Inflammatory macrophage (primary cell): ENCODE measurements at regions not wholly inside any gene's neighbourhood (a gene's known extent, or its start where the extent isn't known, plus 50 kb on each side); places are given as distances from the start of the nearest gene placed in this dataset.

Experiments
- DNase-seq, 2 donors: peaks; one replicate each; pipeline ENCODE4 v3.0.0-alpha.2; 2020 to 2022

DNA sequence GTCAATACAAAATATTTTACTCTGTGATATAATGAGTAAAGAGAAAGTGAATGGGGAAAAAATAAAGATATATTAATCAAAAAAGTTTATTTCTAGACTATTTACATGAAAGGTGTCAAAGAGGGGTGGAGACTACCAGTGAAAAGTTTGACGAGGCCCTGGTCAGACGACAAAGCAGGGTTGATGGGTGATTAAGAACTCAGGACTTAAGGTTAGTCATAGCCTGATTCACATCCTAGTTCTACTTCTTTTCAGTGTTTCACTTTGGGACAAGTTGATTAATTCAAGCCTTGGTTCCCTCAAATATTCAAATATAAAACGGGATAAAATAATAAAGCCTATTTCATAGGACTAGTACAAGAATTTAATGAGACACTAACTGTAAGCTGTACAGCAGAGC, 178.2 kb upstream of the HS3ST5 start:
- DNase-seq, result no peak

DNA sequence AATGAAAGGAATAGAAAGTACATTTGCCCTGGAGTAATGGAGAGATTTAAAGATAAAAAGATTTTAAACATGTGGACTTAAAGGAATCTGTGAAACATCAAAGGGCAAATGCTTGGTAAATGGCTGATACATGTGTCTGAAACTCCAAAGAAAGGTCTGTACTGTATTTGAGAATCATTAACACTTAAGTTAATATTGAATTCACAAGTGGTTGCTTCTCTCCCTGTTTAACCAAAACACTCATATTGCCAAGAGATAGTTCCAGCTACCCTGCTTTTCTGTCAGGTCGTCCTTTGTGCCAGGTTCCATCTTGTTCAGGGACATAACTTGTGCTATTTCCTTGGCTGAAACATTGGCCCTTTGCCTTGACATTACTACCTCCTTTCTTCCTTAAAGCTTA, 171.3 kb upstream of the HS3ST5 start:
- DNase-seq, result no peak

DNA sequence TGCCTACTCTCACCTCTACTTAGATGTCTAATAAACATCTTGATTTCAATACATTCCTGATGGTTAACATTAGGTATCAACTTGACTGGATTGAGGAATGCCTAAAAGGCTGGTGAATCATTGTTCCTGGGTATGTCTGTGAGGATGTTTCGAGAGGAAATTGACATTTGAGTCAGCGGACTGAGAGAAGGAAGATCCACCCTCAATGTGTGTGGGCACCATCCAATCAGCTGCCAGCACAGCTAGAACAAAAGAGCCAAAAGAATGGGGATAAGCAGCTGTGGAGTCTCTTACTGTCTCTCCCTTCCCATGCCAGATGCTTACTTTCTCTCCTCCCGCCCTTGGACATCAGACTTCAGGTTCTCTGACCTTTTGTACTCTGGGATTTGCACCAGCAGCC, 128.6 kb upstream of the HS3ST5 start:
- no peak for DNase-seq

DNA sequence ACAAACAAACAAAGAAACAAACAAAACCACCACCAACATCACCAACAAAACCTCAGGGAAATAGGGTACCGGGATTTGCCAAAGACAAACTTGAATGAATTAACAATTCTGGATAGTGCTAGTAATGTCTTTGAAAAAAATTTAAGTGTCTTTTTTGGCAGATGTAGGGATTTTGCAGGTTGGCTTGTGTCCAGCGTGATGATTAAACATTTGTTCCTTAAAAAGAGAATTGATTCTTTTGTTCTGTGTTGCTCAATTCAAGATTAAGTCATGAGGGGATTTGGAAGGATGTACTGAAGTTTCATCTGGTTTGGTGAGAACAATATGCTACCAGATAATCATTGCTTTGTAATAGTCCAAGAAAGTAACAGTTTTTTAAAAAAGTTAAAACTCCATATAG, 125.1 kb upstream of the HS3ST5 start:
- DNase-seq, result no peak

DNA sequence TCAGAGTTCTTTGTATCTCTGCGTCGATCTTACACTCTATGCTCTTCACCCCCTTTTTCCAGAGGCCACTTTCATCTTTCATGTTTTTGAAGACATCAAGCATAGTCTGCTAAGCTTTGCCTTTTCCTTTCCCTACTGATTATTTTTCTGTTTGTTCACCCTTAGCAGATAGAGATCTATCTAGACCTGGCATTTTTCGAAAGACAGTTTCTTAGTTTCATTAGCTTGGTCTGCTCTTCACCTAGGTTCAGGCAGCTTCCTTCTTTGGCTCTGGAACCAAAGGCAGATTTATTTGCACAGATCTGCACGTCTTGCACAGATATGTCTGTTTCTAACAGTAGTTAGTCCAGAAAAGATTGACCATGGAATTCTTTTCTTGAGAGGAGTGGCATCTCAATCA, 122.7 kb upstream of the HS3ST5 start:
- no peak for DNase-seq

DNA sequence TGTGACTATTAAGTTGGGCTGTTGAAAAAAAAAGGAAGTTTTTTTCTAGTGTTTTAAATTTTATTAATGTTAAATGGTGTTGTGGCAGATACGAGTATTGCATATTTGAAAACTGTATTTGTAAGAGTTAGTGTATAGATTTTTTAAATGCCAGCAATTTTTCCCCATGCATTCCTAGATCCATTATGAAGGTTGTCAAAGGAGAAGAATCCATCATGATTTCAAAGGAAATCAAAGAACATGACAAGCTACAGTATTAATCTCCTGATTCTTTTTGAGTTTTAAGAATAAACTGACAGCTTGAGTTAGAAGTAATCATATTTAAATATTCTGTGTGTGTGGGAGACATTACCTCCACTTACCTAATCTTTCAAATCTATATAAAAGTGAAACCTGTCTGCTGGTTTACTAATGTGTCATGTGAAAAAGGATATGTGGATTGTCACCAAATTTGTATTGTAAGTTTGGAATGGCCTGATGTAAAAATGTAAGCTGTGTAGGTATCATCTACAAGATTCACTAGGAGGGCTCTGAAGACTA, 111.0 kb upstream of the HS3ST5 start:
- no peak for DNase-seq

DNA sequence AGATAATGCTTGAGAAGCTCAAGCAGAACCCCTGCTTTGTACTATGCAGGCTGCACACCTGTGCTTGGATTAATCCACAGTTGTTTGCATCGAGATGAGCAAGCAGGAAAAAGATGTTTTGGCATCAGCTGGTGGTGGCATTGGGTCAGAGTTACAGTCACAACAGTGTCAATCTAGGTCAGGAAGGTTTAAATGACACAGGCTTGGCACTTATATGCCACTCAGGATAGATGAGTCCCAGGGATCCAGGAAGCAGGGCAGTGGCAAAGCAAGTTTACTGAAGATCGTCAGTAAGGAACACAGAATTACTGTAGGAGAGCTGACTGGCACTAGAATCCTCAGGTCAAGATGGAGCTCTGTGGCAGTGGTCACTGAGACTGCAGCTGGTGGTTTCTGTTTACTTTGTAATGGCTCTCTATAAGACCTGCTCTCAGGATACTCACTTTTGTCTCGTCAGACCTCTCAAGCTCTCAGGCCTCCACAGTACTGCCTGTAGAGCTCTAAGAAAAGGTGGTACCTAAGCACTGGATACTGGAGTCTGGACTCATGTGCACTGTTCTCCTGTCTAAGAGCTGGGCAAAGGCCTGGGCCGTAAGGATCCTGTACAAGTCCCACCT, 110.1 kb upstream of the HS3ST5 start:
- no peak for DNase-seq

DNA sequence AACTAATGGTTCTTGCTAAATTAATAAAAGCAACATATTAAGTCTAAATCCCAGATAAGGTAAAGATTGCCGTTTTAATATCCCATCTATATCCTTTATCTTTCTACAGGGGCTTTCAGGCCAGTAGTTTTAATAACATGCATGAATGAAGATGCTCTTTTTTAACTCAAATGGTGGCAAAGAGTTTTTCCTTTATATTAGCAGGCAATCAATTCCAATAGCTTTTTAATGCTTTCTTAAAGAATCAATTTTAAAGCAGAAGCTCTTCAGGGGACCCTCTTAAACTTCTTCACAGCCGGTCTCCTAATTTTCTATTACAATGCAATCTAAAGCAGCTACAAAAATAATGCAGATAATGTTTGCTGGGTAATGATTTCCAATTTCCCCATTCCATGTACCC, 107.8 kb upstream of the HS3ST5 start:
- no peak for DNase-seq

DNA sequence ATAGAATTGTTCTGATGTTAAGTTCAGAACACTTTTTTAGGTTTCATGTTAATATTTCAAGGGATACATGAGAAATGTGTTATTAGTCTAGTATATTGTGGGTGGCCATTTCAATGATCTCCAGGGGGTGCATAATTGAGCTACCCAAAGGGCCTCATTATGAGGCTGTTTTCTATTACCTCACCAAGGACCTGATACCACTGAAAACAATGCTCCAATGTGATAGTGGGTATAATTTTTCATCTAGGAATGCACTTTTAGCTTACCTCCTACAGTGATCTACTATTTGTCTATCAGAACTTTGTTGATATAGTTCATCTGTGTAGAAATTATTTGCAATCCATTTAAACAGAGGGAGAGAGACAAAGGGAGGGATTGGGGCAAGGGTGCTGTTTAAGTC, 106.8 kb upstream of the HS3ST5 start:
- DNase-seq, result no peak

DNA sequence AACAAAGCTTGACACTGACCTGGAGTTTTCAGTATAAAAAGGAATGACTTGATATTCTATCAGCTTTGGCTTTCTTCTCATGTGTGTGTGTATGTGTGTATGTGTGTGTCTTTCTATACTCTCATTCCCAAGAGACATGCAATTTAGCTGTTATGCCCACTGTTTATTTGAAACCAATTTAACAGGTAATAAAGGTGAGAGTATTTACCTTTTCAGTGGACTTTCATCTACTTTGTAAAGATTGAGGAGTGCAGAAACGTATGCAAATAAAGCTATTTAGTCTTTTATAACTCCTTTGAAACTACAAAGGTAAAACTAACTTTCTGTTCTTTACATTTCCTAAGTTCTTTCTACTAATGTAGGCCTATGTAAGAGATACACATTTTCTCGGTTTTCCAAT, 103.5 kb upstream of the HS3ST5 start:
- DNase-seq, result no peak

DNA sequence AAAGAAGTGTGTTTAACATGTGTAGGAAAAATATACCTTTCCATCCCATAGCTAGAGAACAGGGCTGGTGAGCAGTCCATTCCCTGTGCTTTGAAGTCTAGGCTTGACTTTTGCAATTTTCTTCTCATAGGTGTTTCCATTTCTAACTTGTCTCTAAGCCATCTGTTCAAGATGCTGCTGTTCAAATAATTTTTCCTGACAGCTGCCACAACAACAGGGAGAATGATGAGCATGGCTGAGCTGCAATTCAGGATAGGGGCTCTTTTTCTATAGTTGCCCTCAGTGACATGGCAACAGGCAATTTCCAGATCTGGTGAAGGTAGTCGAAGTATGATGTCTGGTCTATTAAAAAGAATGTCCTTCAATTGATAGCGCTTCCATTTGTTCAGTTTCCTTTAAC, 103.0 kb upstream of the HS3ST5 start:
- no peak for DNase-seq

DNA sequence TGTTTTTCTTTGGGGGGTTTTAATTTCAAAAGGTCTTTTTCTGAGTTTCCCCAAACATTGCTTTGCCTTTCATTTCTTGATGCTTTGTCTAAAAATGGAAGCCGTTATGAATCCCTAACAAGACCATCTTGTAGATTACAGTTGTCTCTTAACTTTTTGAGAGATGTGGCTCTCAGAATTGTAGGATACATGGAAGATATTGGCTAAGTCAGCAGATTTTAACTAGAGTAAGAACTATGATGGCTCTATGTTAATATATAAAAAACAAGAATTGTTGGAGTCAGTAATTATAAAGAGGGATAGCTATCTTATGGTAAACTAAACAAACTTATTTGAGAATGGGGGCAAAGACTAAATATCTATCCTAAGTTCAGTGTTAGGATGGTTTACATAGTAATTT, 96.6 kb upstream of the HS3ST5 start:
- DNase-seq, result no peak

DNA sequence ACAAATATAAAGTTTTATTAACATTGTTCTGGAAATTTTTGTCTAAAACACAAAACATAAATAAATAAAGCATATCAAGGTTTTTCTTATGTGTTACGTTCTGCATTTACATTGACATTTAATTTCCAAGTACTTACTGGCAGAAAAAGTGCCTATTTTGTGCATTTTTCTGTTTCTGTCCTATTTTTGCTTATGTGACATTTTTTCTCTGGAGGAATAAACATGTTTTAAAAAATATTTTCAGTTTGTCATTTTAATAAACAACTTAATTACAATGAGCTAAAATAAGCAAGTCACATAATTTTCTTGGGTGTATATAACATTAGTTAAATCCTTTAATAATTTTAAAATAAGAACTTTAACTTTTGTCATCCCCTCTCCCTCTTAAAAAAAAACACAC, 94.4 kb upstream of the HS3ST5 start:
- no peak for DNase-seq

DNA sequence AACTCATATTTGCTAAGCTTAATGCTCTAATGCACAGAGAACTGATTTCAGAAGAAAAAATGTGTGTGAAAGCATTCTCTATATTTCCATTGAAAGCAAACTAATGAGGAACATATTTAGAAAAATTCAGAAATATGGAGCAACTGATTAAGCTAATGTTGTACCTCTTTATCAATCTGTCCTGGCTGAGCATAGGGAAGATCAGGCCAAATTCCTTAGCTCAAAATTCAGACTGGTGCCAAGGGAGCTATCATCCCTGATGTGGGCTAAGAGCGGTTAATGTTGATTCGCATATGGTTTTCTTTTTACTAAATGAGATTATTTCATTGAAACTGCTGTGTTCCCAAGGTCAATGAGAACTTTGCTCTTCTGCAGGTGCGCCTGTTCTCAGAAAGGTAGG, 93.9 kb upstream of the HS3ST5 start:
- DNase-seq, result no peak

DNA sequence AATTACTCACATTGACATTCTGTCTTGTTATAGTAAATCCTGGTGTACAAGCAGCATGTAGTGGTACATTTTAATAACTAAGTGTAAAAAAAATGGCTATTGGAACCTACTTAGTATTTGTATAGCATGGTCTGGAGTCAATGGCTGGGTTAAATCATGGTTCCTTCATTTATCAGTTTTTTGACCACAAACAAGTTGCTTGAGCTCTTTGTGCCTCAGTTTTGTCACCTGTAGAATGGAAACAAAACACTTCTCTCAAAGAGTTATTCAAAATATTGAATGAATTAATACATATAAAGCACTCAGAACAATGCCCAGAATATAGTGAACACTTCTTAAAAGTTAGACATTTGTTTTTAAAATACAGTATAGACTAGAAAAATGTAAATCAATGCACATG, 93.2 kb upstream of the HS3ST5 start:
- no peak for DNase-seq

DNA sequence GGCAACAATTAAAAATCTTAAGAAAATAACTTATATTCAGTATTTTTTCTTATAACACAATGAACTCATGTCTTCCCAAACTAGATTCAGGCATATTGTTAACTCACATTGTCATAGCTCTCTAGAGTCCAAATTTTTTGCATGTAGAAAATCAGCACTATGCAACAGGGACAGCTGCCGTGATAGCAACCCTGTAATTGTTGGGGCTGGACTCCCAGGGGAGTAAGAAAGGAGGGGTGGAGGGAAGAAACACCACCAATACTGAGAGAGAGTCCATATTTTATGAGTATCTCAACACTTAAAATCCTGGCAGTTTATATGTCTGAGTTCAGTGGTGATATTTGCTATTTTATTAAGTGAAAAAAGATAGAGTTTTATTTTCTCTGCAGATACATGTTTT, 89.6 kb upstream of the HS3ST5 start:
- no peak for DNase-seq

DNA sequence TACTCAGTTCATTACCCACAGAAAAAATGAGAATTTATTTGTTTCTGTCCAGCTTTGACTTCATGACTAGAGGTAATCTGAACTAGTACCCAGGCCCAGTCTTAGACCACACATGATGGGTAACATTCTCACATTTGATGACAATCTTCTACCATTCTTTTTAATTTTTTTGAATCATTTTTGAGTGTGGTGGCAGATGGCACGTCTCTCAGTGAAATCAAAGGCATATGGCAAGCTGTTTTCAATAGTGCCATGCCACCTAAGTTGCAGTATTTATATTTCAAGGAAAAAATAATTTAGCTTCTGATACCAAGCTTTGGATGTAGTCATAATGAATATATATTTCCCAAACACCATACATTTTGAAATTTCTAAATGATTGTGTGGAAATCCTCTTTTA, 88.8 kb upstream of the HS3ST5 start:
- DNase-seq, result no peak

DNA sequence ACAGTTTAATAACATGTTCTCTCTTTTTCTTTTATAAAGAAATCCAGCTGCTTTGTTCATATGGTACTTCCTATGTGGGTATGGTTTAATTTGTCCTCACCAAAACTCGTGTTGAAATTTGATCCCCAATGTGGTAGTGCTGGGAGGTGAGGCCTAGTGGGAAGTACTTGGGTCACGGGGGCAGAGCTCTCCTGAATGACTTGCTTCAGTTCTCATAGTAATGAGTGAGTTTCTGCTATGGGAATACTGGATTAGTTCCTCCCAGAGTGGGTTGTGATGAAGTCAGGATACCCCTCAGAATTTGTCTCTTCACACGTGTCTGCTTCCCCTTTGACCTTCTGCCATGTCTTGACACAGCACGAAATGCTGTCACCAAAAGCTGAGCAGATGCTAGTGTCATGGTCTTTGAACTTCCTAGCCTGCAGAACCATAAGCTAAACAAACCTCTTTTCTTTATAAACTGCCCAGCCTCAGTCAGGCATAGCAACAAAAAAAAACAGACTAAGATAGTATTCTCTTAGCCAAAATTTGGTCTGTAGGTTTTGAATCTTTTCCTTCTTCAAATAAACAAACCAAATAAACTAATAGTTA, 87.8 kb upstream of the HS3ST5 start:
- no peak for DNase-seq

DNA sequence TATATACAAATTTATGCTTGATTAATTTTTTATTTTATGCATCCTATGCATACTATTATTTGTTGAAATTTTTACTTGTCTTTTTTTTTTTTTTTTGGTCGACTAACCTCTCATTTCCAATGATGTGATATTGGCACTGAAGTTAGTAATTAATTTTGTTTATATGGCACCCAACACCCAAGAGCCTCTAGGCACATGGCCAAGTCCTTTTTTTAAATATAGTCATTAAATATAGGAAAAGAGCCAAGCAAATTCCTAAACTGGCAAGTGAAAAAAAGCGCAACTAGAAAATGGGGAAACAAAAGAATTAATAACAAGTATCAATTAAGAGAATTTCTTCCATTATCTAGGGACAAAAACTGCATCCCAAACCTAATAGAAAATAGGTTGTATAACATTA, 85.5 kb upstream of the HS3ST5 start:
- DNase-seq, result no peak

DNA sequence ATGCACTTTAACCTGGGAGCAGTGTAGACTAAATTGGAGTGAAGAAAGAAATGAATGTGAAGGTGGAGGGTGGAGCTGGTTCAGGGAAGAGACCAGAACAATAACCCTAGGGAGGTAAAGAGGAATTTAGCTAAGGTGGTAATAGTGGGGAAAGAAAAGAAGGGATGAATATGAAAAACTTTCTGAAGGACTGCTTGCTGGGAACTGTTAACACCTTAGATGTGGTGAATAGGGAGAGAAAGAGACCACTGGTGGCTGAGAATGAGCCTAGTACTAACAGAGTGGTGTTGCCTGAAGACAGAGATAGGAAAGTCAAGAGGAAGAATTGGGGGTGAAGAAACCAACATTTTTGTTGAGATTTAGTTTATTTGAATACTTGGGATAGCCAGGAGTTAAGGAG, 78.4 kb upstream of the HS3ST5 start:
- no peak for DNase-seq

DNA sequence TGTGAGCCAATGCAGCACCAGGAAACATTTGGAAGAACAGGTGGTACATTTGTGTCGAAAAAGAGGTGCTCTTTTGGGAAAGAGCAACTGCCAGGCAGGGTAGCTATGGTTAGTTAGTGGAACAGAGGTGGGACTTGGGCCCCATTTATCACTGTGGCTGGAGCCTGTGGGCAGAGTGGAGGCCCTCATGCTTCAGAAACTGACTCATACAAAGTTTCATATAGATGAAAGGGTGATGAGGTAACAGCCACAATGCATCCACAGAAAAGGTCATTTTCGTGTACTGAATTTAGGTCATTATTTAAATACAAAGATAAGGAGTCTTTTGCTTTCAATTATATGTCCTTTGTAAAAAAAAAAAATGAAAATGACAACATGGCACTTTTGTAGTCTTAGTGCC, 76.4 kb upstream of the HS3ST5 start:
- no peak for DNase-seq

DNA sequence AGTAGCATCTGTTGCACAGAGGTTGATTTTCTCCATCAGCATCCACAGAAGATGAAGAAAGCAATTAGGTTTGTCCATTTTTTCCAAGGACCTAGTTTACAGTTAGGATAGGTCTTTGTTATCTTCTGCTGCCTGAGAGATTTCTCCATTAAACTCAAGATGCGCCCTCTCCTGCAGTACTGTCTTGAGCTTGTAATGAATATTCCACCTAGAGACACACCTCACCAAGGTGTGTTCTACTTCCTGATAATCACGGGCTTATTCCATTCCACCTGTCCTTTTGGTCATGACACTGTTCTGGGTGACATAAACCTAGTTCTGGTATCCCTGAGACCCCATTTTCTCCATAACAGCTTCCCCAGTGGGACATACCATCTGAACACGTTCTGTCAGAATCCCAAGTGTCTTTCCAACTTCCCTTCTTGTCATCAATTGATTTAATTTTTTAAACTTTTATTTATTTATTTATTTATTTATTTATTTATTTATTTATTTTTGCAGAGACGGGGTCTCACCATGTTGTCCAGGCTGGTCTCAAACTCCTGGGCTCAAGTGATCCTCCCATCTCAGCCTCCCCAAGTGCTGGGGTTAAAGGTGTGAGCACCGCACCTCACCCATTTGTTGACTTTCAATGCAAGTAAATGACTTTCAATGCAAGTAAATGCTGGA, 75.6 kb upstream of the HS3ST5 start:
- no peak for DNase-seq

DNA sequence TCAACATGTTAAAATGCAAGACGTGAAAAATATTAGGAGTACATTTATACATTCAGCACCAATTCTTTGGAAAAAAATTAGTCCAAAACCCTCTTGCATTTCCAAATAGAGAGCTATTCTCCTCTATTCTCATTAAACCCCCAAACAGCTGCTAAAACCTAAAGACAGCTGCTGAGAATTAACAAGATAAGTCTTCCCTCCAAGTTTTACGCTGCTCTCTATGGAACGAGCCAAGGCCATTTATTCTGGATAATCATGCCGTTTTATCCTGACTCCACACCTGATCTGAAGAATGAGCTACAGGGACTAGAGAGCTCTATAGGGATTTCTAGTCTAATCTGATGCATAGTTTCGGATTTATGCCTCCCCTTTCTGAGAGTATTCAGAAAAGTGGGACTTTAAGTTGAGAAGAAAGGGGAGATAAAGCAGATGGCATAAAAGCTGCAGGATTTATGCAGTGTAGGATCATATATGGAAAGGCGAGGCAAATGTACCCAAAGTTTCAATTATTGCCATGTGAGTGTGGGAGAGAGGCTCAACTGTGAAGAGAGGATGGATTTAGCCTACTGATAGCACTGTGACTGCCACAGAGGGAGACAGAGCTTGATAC, 64.7 kb upstream of the HS3ST5 start:
- no peak for DNase-seq

DNA sequence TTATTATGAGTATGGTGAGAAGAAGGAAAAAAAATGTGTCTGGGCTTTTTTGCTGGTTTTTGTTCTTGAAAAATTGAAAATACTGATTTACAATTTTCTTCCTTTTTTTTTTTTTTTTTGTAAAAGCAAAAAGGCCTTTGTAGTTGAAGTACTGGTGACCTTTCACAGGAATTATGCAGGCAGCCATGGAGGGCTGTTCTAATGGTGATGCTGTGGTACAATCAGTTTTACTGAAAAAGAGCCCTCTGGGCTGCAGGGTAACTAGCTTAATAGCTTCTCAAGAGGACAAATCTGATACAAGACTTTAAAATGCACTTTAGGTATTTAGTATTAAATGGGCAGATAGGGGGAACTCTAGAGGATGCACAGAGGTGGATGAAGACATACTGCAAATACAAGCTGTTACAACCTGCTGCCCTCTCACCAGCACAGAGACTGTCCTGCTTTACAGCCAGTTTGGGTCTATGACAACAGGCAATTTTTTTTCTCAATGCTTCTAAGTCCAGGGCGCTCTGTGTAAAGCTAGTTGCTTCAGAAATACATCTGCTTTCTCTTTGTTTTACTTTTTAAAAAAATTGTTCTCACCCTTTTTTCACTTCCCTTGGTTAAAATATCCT, 61.6 kb upstream of the HS3ST5 start:
- no peak for DNase-seq
